ENCODE measurements at regions not wholly inside any gene's neighbourhood (a gene's known extent, or its start where the extent isn't known, plus 50 kb on each side); places are given as distances from the start of the nearest gene placed in this dataset.

GRCh38 chr9:72458153-72458552 lies 63.3 kb upstream of the TMC1 start:
- Histone ChIP-seq H2BK12ac (ENCODE audit: insufficient read length, low read depth, low read length) (no peak overlapping the region), H3K23me2 (ENCODE audit: insufficient read length, low read depth, low read length, poor library complexity, severe bottlenecking) (no peaks in the 10 kb centered on the region), H2AK5ac (ENCODE audit: insufficient read length, low read length) (no peak overlapping the region), H4K91ac (ENCODE audit: insufficient read length, low read depth, low read length) (no peak overlapping the region), H2AFZ (ENCODE audit: low read length) (no peak overlapping the region), H2BK120ac (ENCODE audit: low read depth, low read length, poor library complexity, severe bottlenecking) (no peak overlapping the region), H4K8ac (replicated peaks; ENCODE audit: insufficient read length, low read depth, low read length) (no peak overlapping the region), H4K5ac (ENCODE audit: insufficient read length, low read depth, low read length) (no peak overlapping the region), H2BK20ac (ENCODE audit: low read depth, low read length, poor library complexity, severe bottlenecking) (no peak overlapping the region), H3K9ac (ENCODE audit: extremely low read depth, insufficient read length, low read length) (no peak overlapping the region), H3K4me1 (ENCODE audit: insufficient read depth, low read length) (no peaks in the 10 kb centered on the region), H3T11ph (ENCODE audit: low read length) (no peak overlapping the region), H3K4me2 (ENCODE audit: insufficient read depth, insufficient read length, low read length) (no peak overlapping the region), H3K4ac (ENCODE audit: low read depth, low read length) (no peak overlapping the region), H3K14ac (ENCODE audit: insufficient read depth, low read length) (no peak overlapping the region), H2BK15ac (ENCODE audit: low read depth, low read length) (no peak overlapping the region), H3K27ac (ENCODE audit: insufficient read length, low read depth, low read length) (no peak overlapping the region), H4K20me1 (ENCODE audit: control insufficient read depth, insufficient read depth, insufficient read length) (no peaks in the 10 kb centered on the region), H3K27me3 (ENCODE audit: insufficient read depth, low read length) (no peaks in the 10 kb centered on the region), H3K79me2 (ENCODE audit: insufficient read depth, low read length) (no peaks in the 10 kb centered on the region), H2BK5ac (ENCODE audit: insufficient read length, low read length) (no peak overlapping the region), H3K18ac (ENCODE audit: insufficient read length, low read depth, low read length) (no peak overlapping the region), H3K56ac (ENCODE audit: insufficient read length, low read depth, low read length) (no peak overlapping the region), H3K9me3 (ENCODE audit: control insufficient read depth, low read depth, low read length) (no peaks in the 10 kb centered on the region), H3K79me1 (ENCODE audit: insufficient read depth, low read depth, low read length, poor library complexity, severe bottlenecking) (no peaks in the 10 kb centered on the region), H3K23ac (ENCODE audit: insufficient read length, low read depth, low read length) (no peak overlapping the region)
- Mint-ChIP-seq H3K36me3 (ENCODE audit: insufficient read depth in 1 of 3, low read depth in 3 of 3) (no peaks in the 10 kb centered on the region), H3K27me3 (ENCODE audit: low read depth) (no peaks in the 10 kb centered on the region), H3K27ac (no peak overlapping the region), H3K4me3 (no peak overlapping the region), H3K9me3 (no peaks in the 10 kb centered on the region; a peak in 1 of 5 replicates), H3K4me1 (peaks cover 46 to 49% of the 10 kb centered on the region in 2 experiments)
- DNase-seq, result no peak
- TF ChIP-seq CTCF (conservative IDR thresholded peaks at IDR 0.05), result no peak
